Upper lobe of left lung (tissue), 4 donors: ENCODE measurements at regions not wholly inside any gene's neighbourhood (a gene's known extent, or its start where the extent isn't known, plus 50 kb on each side); places are given as distances from the start of the nearest gene placed in this dataset.

Experiments used
- CTCF ChIP-seq, 6 experiments: fragments of 450-650 bp in 4 of 6; fragments of 200-600 bp in 2 of 6; sonication (generic) in 2 of 6; IDR thresholded peaks; one replicate each; pipeline ENCODE4 v1.5.1; 2016 to 2019; ENCODE audit warnings: antibody characterized with exemption in 6 of 6
- EP300 ChIP-seq, 4 donors: sonication (generic); formaldehyde crosslinking; IDR thresholded peaks; one replicate each; pipeline ENCODE4 v1.5.1; 2017; ENCODE audit warnings: antibody characterized with exemption in 4 of 4, control low read depth in 2 of 4

- TF ChIP-seq CTCF (IDR thresholded peaks at IDR 0.05) (no peak), EP300 (IDR thresholded peaks at IDR 0.05) (no peak)
These were observed 191.3 kb upstream of the PWP1 start for GRCh38 chr12:107494331-107494730.
